HG02588 (cell line): ENCODE measurements at regions not wholly inside any gene's neighbourhood (a gene's known extent, or its start where the extent isn't known, plus 50 kb on each side); places are given as distances from the start of the nearest gene placed in this dataset.

ENCODE experiments used
- ATAC-seq: cut with Tn5 transposase; IDR thresholded peaks from one replicate; pipeline ENCODE4 v1.9.1; 2021; ENCODE audit warnings: mild to moderate bottlenecking, moderate library complexity; ENCODE audit not compliant: unreplicated experiment

DNA sequence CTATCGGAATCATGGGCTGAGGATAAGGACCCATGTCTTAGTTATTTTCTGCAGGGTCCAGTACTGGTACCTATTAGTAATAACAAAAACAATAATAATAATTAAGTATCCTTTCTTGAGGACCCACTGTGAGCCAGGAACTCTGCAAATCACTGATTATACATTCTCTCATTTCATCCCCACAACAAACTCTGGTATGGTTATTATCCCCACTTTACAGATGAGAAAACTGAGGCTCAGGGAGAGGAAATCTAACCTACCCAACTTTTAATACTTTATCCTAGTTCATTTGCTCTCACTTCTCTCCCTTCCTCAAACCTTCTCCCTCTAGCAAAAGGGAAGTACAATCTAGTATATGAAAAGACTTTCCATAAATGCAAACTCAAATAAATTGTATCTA lies 528.4 kb upstream of the PROK2 start:
- ATAC-seq, result no peak

DNA sequence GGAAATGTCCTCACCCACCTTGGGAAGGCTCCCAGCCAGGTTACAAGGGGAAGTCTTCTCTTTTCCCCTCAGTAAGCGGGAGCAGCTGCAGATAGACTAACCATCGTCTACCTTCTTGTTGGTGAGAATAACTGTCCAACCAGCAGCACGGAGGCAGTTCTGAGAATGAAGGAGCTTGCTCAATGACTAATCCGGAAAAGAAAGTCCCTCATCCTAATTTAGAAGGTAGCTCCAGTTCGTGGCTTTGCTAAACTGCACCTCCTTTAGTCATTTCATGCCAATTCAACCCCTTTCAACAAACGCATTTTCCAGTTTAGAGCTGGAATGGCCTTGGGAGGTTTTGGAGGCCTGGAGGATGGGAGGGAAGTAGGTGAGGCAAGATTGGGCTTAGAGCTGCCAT lies 527.4 kb upstream of the PROK2 start:
- peak; percentile 39 for ATAC-seq

DNA sequence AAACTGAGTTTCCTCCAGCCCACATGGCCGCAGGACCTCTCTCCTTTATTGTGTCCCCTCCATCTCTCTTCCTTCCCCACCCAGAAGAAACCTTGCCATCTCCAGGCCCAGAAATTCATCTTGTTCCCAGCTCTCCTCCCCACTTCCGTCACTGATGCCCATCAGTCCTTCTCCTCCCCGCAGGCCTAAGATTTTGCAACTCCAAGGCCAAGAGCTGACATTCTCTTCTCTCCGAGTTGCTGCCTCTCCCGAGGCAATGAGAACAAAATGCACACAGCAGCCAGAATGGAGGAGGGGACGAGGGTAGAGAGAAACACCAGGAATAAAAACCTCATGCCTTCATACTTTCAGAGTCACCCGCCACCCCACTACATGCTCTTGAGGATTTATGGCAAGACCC lies 526.5 kb upstream of the PROK2 start:
- ATAC-seq, result no peak

DNA sequence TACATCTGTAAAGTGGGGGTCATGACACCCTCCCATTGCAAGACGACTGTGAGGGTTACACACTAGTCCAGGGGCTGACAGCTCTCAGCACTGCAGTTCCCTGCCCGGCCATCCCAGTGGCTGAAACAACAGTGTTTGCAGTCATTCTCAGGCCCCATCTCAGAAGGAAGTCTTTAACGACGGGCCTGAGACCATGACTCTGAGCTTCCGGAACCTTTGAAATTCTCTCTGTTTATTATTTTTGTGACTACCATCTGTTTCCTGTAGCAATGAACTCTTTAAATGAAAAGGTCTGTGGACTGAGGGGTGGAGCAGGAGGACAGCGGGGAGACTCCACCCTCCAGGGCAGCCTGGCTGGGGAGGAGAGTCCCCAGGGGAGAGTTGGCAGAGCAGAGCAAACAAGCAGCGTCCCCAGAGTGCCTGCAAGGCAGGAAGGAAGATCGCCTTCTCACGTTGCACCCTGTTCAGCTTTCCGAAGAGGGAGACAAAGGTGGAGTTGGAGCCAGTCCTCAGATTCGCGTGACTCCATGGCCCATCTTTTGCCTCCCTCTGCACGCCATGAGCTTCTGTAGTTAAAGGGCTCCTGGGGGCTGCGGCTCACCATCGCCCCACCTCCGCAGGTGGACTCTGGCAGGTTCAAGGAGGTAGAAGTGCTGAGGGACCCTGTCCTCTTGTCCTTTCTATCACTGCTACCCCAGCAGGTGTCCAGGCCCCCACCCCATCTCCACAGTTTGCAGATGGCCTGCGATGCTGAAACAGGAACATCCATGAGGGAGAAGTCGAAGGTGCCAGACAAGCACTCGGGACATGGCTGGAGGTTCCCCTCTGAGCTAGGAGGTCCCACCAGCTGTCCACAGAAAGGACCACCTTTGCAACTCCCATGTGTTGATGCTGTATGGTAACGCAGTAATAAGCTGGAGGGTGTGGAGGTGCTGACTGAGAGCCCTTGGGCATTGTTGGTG lies 525.8 kb upstream of the PROK2 start:
- peak; percentile 88 for ATAC-seq

DNA sequence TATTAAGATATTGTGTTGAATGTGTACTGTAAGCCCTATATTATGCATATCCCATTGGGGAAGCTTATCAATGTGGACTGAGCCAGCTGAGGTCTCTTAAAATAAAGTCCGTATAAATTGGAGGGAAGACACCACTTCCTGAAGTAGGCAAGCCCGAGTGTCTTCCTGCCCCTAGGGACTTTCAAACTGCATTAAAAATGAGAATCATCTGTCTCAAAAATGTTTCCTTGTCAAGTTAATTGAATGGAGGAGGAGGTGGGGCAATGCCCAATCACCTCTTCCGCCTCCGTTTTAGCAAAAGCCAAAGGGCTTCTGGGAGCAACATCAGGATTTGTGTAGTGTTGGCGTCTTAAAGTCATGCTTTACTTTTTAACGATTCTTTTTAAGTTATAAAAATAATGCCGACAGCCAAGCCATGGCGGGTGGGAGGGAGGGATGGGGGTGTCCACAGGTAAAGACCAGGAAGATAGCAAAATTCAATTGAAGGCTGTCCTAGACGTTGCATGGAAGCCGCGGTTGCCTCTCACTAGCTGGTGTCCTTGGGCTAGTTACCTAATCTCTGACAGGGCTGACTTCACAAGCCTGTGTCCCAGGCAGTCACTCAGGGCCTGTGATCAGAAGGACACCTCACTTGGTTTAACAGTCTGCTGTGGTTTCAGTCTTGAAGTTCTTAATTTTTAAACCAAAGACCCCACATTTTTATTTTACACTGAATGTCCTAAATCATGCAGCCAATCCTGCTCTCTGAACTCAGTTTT lies 524.9 kb upstream of the PROK2 start:
- ATAC-seq, result no peak

DNA sequence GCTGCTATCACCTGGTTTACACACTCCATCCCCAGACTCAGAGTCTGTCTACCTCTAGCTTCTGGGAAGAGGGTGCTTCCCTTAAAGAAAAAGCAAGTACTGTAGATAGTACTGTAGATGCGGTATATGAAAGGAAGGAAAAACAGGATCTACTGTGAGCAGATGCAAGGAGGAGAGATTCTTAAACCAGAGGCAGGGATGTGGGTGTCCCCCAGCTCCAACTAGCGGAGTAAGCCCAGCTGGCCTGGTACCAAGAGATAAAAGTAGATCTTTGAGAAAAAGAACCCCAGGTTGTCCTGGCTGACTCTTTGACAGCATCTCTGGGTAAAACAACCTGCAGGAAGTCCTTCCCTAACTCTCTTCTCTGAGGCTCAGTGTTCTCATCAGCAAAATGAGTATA lies 523.7 kb upstream of the PROK2 start:
- ATAC-seq, result no peak

DNA sequence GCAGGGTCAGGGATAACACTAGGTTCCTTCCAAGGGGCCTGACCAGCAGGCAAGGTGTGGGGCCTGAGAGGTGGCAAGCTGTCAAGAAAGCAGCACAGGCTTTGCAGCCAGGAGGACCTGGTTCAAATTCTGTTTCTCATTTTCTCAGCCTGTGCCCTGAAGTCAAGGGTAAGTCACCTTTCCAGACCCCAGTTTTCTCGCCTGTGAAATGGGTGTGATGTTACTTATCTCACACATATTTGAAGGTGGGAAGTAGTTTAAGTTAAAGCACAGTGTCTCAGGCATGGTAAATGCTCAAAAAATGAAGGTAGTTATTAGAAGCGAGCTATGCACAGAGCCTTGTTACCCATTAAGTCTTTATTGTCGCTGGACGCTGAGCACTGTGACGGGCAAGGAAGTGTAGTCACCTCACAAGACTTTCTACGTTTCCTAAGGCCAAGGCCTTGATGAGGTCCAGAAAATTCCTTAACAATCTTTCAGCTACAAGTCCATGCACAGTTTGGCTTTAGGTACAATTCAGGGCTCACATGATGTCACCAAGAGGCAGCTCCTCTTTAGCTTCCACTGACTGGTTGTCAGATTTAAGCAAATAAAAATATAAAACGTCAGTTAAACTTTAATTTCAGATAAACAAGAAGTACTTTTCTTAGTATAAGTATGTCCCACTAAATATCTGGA lies 522.6 kb upstream of the PROK2 start:
- no peak for ATAC-seq

DNA sequence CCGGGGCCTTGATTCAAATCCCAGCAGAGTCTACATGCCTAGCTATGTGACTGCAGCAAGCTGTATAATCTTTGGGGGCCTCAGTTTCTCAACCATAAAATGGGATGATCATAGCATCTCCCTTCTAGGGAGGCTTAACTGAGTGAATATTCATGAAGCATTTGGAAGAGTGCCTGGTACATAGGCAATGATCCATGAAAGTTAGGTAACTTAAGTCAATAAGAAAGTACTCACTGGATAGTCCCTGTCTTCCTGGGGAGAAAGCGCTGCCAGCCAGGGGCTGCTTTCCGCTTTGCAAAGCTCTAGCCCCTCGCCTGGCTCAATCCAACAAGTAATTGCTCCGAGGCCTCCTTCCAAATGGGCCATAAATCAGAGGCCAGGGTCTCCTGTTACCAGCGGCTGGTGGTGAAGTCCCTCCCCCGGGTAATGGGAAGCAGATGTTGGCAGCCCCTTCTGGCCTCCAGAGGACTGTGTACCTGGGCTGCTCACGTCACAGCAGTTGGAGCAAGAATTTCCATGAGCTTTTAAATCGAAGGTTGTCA lies 521.9 kb upstream of the PROK2 start:
- ATAC-seq, result no peak

DNA sequence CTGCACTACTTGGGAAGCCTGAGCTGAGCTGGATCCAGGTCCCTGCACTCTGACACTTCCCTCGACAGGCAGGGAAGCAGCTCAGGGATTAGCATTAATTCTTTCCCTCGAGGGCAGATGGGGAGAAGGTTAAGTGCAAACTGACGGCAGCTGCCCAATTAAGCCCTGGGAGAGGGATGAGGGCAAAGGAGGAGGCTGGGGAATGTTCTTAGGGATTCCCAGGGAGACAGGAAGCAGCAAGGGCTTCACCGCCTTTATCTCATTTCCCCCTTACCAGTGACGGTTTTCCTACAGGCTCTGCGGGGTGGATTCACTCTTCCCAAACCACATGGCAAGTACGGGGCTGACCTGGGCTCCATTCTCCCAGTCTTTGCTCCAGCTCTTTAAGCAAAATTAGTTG lies 519.0 kb upstream of the PROK2 start:
- ATAC-seq, result no peak

DNA sequence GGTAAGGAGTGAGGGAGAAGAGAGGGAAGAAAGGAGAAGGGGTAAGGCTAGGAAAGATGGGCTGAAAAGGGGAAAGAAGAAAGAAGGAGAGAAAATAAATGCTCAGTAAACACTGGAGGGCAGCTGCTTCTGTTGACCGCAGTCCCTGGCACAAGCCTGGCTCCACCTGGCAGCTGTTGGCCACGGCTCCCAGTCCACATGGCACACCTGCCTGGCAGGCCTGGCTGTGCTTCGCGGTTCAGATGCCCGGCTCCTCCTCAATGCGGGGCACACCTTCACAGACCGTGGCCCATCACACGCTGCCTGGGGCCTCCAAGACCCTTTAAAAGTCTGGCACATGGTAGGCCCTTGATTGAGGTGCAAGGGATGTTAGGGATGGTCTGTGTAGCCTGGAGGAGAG lies 516.8 kb upstream of the PROK2 start:
- ATAC-seq, result no peak

DNA sequence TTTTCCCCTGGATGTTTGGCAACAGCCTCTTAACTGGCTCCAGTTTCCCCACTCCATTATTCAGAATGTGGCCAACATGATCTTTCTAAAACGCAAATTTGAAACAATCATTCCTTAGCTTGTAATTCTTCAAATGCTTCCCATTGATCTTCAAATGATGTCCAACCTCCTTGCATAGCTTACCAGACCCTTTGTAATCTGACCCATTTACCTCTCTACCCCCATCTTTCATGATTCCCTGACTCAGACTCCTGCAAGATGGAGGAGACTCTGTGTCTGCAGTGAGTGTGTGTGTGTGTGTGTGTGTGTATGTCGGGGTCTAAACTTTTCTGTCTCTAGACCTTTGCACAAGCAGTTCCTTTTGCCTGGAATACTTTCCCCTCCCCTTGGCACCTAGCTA lies 515.7 kb upstream of the PROK2 start:
- no peak for ATAC-seq

DNA sequence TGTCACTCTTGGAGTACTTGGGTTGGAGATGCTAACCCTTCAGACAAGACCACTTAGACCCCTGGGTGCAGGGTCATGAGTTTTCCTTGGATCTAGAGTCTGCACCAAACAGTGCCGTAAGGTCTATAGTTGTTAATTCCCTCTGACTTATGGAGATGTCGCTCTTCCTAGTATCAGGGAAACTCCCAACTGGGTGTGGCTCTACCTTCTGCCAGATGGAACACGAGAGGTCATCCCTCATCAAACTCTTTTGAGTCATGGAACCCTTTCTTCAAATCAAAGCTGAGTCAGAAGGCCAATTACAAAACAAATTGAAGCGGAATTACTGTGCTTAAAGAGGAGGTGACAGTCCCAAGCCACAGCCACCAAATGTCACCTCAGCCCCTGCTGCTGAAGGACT lies 514.9 kb upstream of the PROK2 start:
- ATAC-seq, result no peak

DNA sequence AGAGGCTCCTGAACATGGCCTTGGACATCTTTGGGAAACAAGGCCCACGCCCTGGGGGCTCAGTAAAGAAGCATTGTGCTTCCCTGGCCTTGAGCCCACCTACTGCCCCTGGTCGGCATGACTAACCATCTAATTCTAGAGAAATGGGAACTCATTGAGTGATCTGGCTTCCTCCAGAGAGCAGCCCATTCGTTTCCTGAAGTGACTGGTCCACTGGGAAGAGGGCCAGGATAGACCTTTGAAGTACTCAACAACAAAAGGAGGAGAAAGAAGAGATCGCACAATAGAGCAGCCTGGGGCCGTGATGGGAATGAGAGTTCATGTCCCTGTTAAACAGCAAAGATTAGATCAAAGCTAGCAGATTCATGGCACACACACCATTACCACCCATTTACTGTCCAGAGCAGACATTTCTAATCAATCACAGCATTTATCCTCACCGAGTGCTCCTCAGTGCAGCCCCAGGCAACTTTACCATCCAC lies 514.4 kb upstream of the PROK2 start:
- no peak for ATAC-seq

DNA sequence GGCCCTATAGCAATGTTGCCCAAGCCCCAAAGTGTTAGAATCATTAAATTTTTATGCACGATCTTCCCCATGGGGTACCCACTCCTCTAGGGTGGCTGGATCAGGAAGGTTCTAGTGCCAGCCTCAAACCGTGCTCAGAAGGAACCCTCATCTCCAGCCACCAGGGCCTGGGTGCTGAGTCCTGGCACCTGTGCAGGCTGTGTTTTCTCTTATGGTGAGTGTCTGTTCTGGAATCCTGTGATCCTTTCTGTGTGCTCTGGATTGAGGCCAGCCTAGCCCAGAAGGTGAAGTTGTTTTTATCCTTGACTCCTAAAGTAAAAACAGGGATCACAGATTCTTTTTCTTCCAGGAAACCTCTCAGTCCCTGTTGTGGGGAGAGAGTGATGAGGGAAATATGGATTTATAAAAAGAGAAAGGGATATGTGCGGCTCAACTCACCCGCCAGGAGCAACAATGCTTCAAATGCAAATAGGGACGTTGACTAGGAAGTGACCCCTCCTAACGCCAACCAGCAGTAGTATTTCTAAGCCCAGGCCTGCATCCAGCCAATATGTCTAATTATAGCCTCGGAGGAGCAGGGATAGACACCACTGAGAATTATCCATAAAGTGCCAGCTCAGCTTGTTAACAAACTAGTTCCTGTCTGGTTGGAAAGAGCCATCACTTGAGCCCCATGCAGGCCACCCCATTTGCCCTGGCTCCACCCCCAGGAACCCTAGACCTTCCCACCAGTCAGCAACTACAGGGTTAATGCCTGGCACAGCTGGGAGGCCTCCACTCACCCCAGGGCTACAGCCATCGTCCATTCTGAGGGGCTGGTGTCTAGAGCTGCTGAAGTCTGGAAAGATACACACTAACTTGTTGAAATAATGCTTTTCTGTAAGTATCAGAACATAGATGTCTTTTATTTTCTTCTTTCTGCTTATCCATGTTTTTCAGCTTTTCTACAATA lies 513.5 kb upstream of the PROK2 start:
- no peak for ATAC-seq

DNA sequence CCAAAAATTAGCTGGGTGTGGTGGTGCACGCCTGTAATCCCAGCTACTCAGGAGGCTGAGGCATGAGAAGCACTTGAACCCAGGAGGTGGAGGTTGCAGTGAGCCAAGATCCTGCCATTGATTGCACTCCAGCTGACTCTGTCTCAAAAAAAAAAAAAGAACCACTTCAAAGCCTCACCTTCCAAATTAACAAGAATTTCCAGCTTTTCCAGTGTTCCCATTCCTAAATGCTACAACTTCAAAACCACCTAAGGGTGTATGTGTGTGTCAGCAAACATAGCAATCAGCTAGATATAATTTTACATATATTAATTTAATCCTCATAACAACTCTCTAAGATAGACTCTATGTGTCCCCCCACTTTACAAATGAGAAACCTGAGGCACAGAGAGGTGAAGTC lies 512.5 kb upstream of the PROK2 start:
- no peak for ATAC-seq

DNA sequence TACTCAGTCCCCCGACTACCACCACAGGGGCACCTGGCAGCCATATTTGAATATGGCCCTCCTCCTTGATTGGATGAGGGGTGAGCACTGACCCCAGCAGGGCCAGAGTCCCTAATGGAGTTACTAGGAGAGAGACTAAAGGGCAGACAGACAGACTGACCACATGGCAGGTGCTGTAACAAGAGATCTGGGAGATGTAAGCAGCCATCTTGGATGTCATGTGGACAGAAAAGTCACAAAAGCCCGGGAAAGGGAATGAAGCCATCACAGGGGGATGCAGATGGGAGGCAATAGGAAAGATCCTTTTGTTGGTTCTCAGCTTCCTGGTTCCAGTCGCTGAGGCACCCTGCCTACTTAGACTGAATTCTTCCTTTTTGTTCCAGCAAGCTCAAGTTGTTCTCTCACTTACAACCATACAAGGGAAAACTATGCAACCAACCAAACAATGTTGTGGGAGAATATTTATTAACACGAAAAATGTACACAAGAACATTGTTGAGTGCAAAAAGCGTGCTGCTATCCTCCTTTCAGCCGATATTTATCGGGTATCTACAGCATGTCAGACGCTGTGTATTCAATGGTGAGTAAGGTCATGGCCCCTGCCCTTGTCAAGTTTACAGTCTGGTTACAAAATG lies 511.6 kb upstream of the PROK2 start:
- ATAC-seq, result no peak

DNA sequence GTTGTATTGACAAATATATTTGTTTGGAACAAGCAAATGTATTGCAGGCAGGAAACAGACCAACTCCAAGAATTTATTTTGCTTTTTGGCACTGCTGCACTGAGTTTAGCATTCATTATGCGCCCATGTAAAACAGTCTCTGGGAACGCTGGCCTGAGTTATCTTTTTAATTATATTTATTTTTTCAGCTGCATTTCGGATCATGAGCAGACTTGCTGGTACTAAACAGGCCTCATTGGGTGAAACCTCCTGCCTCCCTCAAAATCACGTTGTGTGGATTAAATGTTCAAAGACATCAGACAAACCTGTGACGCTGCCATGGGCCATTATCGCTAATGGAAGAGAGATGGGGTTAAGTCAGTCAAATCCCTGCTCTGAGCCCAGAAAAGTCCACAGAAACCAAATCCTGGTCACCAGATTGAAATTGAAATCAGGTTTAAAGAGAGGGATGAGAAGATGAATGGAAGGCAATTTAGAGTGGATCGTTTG lies 511.1 kb upstream of the PROK2 start:
- ATAC-seq, result no peak

DNA sequence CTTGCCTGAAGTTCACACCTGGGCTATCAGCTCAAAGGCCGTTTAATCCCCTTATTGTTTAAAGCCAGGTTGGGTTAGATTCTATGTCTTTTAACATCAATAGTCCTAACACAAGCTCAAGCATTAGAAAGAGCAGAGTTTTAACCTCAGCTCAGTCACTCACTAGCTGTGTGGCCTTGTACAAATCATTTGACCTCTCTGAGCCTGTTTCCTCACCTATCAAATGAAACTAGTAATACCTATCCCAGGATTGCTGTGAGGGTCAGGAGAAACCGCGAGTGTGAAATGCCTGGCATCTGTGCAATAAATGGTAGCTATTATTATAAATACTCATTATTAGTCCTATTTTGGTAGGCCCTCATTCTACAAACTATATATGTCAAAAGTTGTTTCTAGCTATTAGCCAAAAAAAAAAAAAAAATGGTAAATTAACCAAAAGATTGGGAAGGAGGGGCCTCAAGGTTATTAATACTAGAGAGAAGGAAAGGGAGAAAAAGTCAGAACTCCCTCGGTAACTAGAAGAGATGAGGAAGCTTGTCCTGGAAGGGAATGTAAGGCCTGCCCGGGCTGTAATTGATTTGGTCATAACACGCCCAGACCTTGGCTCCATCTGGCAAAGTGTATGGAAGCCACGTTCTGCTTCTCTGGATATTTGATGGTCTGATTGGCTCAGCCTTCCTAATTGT lies 510.5 kb upstream of the PROK2 start:
- no peak for ATAC-seq
